MM.1S (cell line): ENCODE measurements at regions not wholly inside any gene's neighbourhood (a gene's known extent, or its start where the extent isn't known, plus 50 kb on each side); places are given as distances from the start of the nearest gene placed in this dataset.

ENCODE experiments used
- DNase-seq: peaks from one replicate; pipeline ENCODE4 v3.0.0-alpha.2; 2015
- H2AFZ ChIP-seq: fragments of 300-600 bp; sonication (generic); 2 replicates; pipeline ENCODE4 v1.6.0; 2016; ENCODE audit warnings: antibody characterized with exemption, low read length
- H3F3A ChIP-seq: fragments of 300-600 bp; sonication (generic); 2 replicates; pipeline ENCODE4 v1.6.1; 2016; ENCODE audit warnings: mild to moderate bottlenecking, antibody characterized with exemption, low read length, moderate library complexity, mixed read lengths; ENCODE audit not compliant: insufficient read depth
- H3K27ac ChIP-seq: fragments of 300-600 bp; sonication (generic); 2 replicates; pipeline ENCODE4 v1.5.1; 2016; ENCODE audit warnings: mild to moderate bottlenecking, low read length
- H3K27me3 ChIP-seq: fragments of 300-600 bp; sonication (generic); replicated peaks from 2 replicates; pipeline ENCODE4 v1.6.0; 2016; ENCODE audit warnings: low read length; ENCODE audit not compliant: insufficient read depth
- H3K36me3 ChIP-seq: fragments of 300-600 bp; sonication (generic); replicated peaks from 2 replicates; pipeline ENCODE4 v1.6.1; 2016; ENCODE audit warnings: mild to moderate bottlenecking, low read length, mixed read lengths; ENCODE audit not compliant: insufficient read depth
- H3K4me1 ChIP-seq: fragments of 300-600 bp; sonication (generic); 2 replicates; pipeline ENCODE4 v1.6.1; 2016; ENCODE audit warnings: low read length, mixed read lengths
- H3K4me2 ChIP-seq: fragments of 300-600 bp; sonication (generic); 2 replicates; pipeline ENCODE4 v1.6.0; 2016; ENCODE audit warnings: low read depth, low read length
- H3K4me3 ChIP-seq: fragments of 300-600 bp; sonication (generic); 2 replicates; pipeline ENCODE4 v1.5.1; 2016; ENCODE audit warnings: low read length, mixed read lengths
- H3K79me2 ChIP-seq: fragments of 300-600 bp; sonication (generic); 2 replicates; pipeline ENCODE4 v1.6.1; 2016; ENCODE audit warnings: mixed run types, low read length, mixed read lengths
- H3K9ac ChIP-seq: fragments of 300-600 bp; sonication (generic); 2 replicates; pipeline ENCODE4 v1.6.1; 2016; ENCODE audit warnings: low read length, mixed read lengths
- H3K9me2 ChIP-seq: fragments of 300-600 bp; sonication (generic); replicated peaks from 2 replicates; pipeline ENCODE4 v1.6.1; 2016; ENCODE audit warnings: mild to moderate bottlenecking, low read length, mixed read lengths; ENCODE audit not compliant: insufficient read depth
- H3K9me3 ChIP-seq: fragments of 300-600 bp; sonication (generic); replicated peaks from 2 replicates; pipeline ENCODE4 v1.6.1; 2016; ENCODE audit warnings: mild to moderate bottlenecking, low read length, mixed read lengths; ENCODE audit not compliant: insufficient read depth
- H4K20me1 ChIP-seq: fragments of 300-600 bp; sonication (generic); 2 replicates; pipeline ENCODE4 v1.6.1; 2016; ENCODE audit warnings: mild to moderate bottlenecking, low read length, moderate library complexity, mixed read lengths; ENCODE audit not compliant: insufficient read depth
- CTCF ChIP-seq: fragments of 300-600 bp; sonication (generic); IDR thresholded peaks from 2 replicates; pipeline ENCODE4 v1.5.1; 2016; ENCODE audit warnings: antibody characterized with exemption, low read length, mixed read lengths
- EZH2 ChIP-seq: fragments of 300-600 bp; sonication (generic); optimal IDR thresholded peaks from 2 replicates; pipeline ENCODE3; 2017; ENCODE audit warnings: low read depth, mild to moderate bottlenecking, antibody characterized with exemption, low read length, mixed read lengths
- EZH2phosphoT487 ChIP-seq: fragments of 300-600 bp; sonication (generic); IDR thresholded peaks from 2 replicates; pipeline ENCODE4 v1.6.1; 2018; ENCODE audit warnings: antibody characterized with exemption, low read length

DNA sequence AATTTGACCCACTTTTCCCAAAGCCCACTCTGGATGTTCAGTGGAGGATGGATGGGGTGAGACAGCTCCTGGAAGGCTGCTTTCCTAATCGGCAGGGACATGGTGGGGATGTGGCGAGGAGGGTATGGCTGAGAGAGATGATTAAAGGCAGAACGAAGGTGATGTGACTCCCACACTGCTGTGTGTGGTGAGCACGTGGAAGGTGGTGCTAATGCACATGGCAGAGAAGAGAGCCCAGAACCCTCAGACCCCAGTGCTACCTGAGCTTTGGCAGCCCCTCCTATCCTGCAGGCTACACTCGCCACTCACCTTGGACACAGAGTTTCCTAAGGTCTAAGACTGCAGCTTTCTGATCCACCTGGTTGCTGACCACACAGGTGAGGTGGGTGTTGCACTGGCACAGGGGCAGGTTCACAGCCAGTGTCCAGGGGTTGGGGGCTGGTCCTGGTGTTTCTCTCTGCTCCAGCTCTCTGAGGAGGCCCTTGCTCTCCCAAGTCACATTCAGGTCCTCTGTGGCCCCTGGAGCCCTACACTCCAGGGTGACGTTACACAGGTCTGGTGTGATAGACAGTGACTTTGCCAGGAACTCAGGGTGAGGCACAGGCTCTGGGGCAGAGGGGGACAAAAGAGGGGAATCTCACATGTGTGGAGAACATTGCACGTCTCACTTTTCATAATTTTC lies 151.4 kb upstream of the ETV3 start:
- Histone ChIP-seq H4K20me1 (no peaks in the 10 kb centered on the region), H3K4me3 (no peak overlapping the region), H2AFZ (no peak overlapping the region), H3K36me3 (no peaks in the 10 kb centered on the region), H3K27ac (no peak overlapping the region), H3K4me2 (no peak overlapping the region), H3K9me2 (no peaks in the 10 kb centered on the region), H3K4me1 (no peaks in the 10 kb centered on the region), H3K79me2 (no peaks in the 10 kb centered on the region), H3K27me3 (no peaks in the 10 kb centered on the region), H3K9me3 (no peaks in the 10 kb centered on the region), H3K9ac (no peak overlapping the region), H3F3A (no peaks in the 10 kb centered on the region)
- DNase-seq: no peak
- no peak for TF ChIP-seq EZH2
- TF ChIP-seq CTCF: no peak
- TF ChIP-seq EZH2phosphoT487: no peak

- Histone ChIP-seq H3K4me3 (no peak overlapping the region), H3K4me1 (no peaks in the 10 kb centered on the region), H3K27me3 (no peaks in the 10 kb centered on the region), H3K36me3 (no peaks in the 10 kb centered on the region), H3K4me2 (no peak overlapping the region), H4K20me1 (no peaks in the 10 kb centered on the region), H3K9me3 (no peaks in the 10 kb centered on the region), H3K79me2 (no peaks in the 10 kb centered on the region), H3F3A (no peaks in the 10 kb centered on the region), H3K9me2 (no peaks in the 10 kb centered on the region), H3K9ac (no peak overlapping the region), H2AFZ (no peak overlapping the region), H3K27ac (no peak overlapping the region)
- TF ChIP-seq EZH2phosphoT487 (no peak), CTCF (no peak), EZH2 (no peak)
- no peak for DNase-seq
Observed at GRCh38 chr1:157288996-157289395, 150.8 kb upstream of the ETV3 start.

GRCh38 chr1:157288492-157288891 lies 150.3 kb upstream of the ETV3 start:
- Histone ChIP-seq H3K27ac (no peak overlapping the region), H3K4me2 (no peak overlapping the region), H3F3A (no peaks in the 10 kb centered on the region), H3K79me2 (no peaks in the 10 kb centered on the region), H3K9ac (no peak overlapping the region), H3K4me3 (no peak overlapping the region), H3K27me3 (no peaks in the 10 kb centered on the region), H3K9me3 (no peaks in the 10 kb centered on the region), H3K9me2 (no peaks in the 10 kb centered on the region), H3K36me3 (no peaks in the 10 kb centered on the region), H2AFZ (no peak overlapping the region), H4K20me1 (no peaks in the 10 kb centered on the region), H3K4me1 (no peaks in the 10 kb centered on the region)
- no peak for TF ChIP-seq CTCF
- DNase-seq: no peak
